Skeletal muscle tissue (tissue), 3 donors: ENCODE measurements at regions not wholly inside any gene's neighbourhood (a gene's known extent, or its start where the extent isn't known, plus 50 kb on each side); places are given as distances from the start of the nearest gene placed in this dataset.
"Not testable (repeated sequence)": the region's sequence is repeated elsewhere in the genome, so short reads cannot be mapped to it uniquely, and the experiment has no call there.

Experiments used
- H3K27ac ChIP-seq: one replicate; pipeline ENCODE4 v1.7.0; 2013; ENCODE audit warnings: mild to moderate bottlenecking, low read depth, low read length, inconsistent platforms
- H3K27me3 ChIP-seq, 3 donors: one replicate each; pipeline ENCODE4 v1.7.0; 2013; ENCODE audit warnings: low read length in 3 of 3; ENCODE audit not compliant: control insufficient read depth in 3 of 3, insufficient read depth in 3 of 3
- H3K36me3 ChIP-seq, 3 donors: one replicate each; pipeline ENCODE4 v1.7.0; 2013; ENCODE audit warnings: low read length in 3 of 3; ENCODE audit not compliant: control insufficient read depth in 3 of 3, insufficient read depth in 3 of 3
- H3K4me1 ChIP-seq, 3 donors: one replicate each; pipeline ENCODE4 v1.7.0; 2013; ENCODE audit warnings: low read length in 3 of 3, mild to moderate bottlenecking in 3 of 3; ENCODE audit not compliant: control insufficient read depth in 3 of 3, insufficient read depth in 3 of 3
- H3K4me3 ChIP-seq, 3 donors: one replicate each; pipeline ENCODE4 v1.7.0; 2013; ENCODE audit warnings: low read length in 3 of 3
- H3K9ac ChIP-seq, 3 donors: one replicate each; pipeline ENCODE4 v1.7.0; 2013; ENCODE audit warnings: low read length in 3 of 3, mild to moderate bottlenecking in 3 of 3, moderate library complexity in 2 of 3, low read depth in 1 of 3
- H3K9me3 ChIP-seq, 3 donors: one replicate each; pipeline ENCODE4 v1.7.0; 2013; ENCODE audit warnings: low read length in 3 of 3; ENCODE audit not compliant: control insufficient read depth in 3 of 3
- donor health status: Osteomylitis.

GRCh38 chr12:114847441-114848035 lies 163.6 kb upstream of the TBX3 start:
- Histone ChIP-seq H3K27me3 (peaks cover 0 to 6% (median 0%) of the 10 kb centered on the region in 3 donors), H3K9me3 (no peaks in the 10 kb centered on the region), H3K4me1 (peaks cover 0 to 3% (median 0%) of the 10 kb centered on the region in 3 donors), H3K36me3 (no peaks in the 10 kb centered on the region), H3K4me3 (no peak overlapping the region), H3K27ac (no peak overlapping the region), H3K9ac (no peak overlapping the region)

GRCh38 chr12:114846771-114847170 lies 162.8 kb upstream of the TBX3 start:
- H3K36me3 ChIP-seq, result no peaks in the 10 kb centered on the region
- no peaks in the 10 kb centered on the region for H3K9me3 ChIP-seq
- H3K4me3 ChIP-seq, result no peak overlapping the region
- H3K9ac ChIP-seq, result no peak overlapping the region
- peaks cover 0 to 6% (median 0%) of the 10 kb centered on the region in 3 donors for H3K27me3 ChIP-seq
- peaks cover 0 to 3% (median 0%) of the 10 kb centered on the region in 3 donors for H3K4me1 ChIP-seq
- no peak overlapping the region for H3K27ac ChIP-seq

- Histone ChIP-seq H3K36me3 (no peaks in the 10 kb centered on the region), H3K4me3 (no peak overlapping the region), H3K27ac (no peak overlapping the region), H3K27me3 (peaks cover 0 to 4% (median 0%) of the 10 kb centered on the region in 3 donors), H3K9me3 (no peaks in the 10 kb centered on the region), H3K9ac (no peak overlapping the region), H3K4me1 (no peaks in the 10 kb centered on the region)
Measured at GRCh38 chr12:114841557-114842251, 157.7 kb upstream of the TBX3 start.

GRCh38 chr12:114838480-114838879 lies 154.5 kb upstream of the TBX3 start:
- peaks cover 0 to 3% (median 0%) of the 10 kb centered on the region in 3 donors for H3K9me3 ChIP-seq
- no peaks in the 10 kb centered on the region for H3K36me3 ChIP-seq
- H3K27ac ChIP-seq, result no peak overlapping the region
- H3K4me3 ChIP-seq, result no peak overlapping the region
- H3K27me3 ChIP-seq, result no peaks in the 10 kb centered on the region
- H3K9ac ChIP-seq, result no peak overlapping the region
- no peaks in the 10 kb centered on the region for H3K4me1 ChIP-seq

GRCh38 chr12:114836609-114837008 lies 152.6 kb upstream of the TBX3 start:
- Histone ChIP-seq H3K9ac (no peak overlapping the region), H3K9me3 (peaks cover 0 to 3% (median 0%) of the 10 kb centered on the region in 3 donors), H3K27me3 (no peaks in the 10 kb centered on the region), H3K4me1 (no peaks in the 10 kb centered on the region), H3K27ac (no peak overlapping the region), H3K4me3 (no peak overlapping the region), H3K36me3 (no peaks in the 10 kb centered on the region)

GRCh38 chr12:114835031-114835430 lies 151.1 kb upstream of the TBX3 start:
- Histone ChIP-seq H3K27me3 (no peaks in the 10 kb centered on the region), H3K9ac (no peak overlapping the region)

GRCh38 chr12:114834621-114835020 lies 150.6 kb upstream of the TBX3 start:
- Histone ChIP-seq H3K9me3 (peaks cover 0 to 3% (median 0%) of the 10 kb centered on the region in 3 donors), H3K9ac (no peak overlapping the region), H3K36me3 (no peaks in the 10 kb centered on the region), H3K4me1 (no peaks in the 10 kb centered on the region), H3K27me3 (no peaks in the 10 kb centered on the region), H3K27ac (no peak overlapping the region), H3K4me3 (no peak overlapping the region)

More at GRCh38 chr12:114835031-114835430, 151.1 kb upstream of the TBX3 start:
- H3K9me3 ChIP-seq, result peaks cover 0 to 3% (median 0%) of the 10 kb centered on the region in 3 donors
- no peak overlapping the region for H3K27ac ChIP-seq
- H3K36me3 ChIP-seq, result no peaks in the 10 kb centered on the region
- no peaks in the 10 kb centered on the region for H3K4me1 ChIP-seq
- no peak overlapping the region for H3K4me3 ChIP-seq

GRCh38 chr12:114829833-114830232 lies 145.9 kb upstream of the TBX3 start:
- Histone ChIP-seq H3K27ac (no peak overlapping the region), H3K4me1 (no peaks in the 10 kb centered on the region), H3K4me3 (no peak overlapping the region), H3K9ac (no peak overlapping the region), H3K9me3 (no peaks in the 10 kb centered on the region), H3K27me3 (no peaks in the 10 kb centered on the region), H3K36me3 (no peaks in the 10 kb centered on the region)

- H3K4me3 ChIP-seq, H3K27me3 ChIP-seq, H3K4me1 ChIP-seq, H3K9me3 ChIP-seq, H3K9ac ChIP-seq, H3K27ac ChIP-seq, H3K36me3 ChIP-seq: not testable (repeated sequence)
Measured at GRCh38 chr12:114829244-114829643, 145.3 kb upstream of the TBX3 start.

- H3K36me3 ChIP-seq, result no peaks in the 10 kb centered on the region
- H3K4me1 ChIP-seq, result no peaks in the 10 kb centered on the region
- H3K27me3 ChIP-seq, result no peaks in the 10 kb centered on the region
- H3K9me3 ChIP-seq, result no peaks in the 10 kb centered on the region
- no peak overlapping the region for H3K9ac ChIP-seq
- no peak overlapping the region for H3K27ac ChIP-seq
- H3K4me3 ChIP-seq, result no peak overlapping the region
Measured at GRCh38 chr12:114827461-114827860, 143.5 kb upstream of the TBX3 start.
